HCT116 (cell line): ENCODE measurements at regions not wholly inside any gene's neighbourhood (a gene's known extent, or its start where the extent isn't known, plus 50 kb on each side); places are given as distances from the start of the nearest gene placed in this dataset.

Experiments
- ATAC-seq: fragments of 200-7000 bp; cut with Tn5 transposase; 2 replicates; pipeline ENCODE4 v1.9.1; 2020; ENCODE audit warnings: mild to moderate bottlenecking, moderate library complexity
- BruUV-seq: library from RNA; stranded (reverse); fragments of 400-500 nt; replicated peaks from 2 replicates; lab custom pipeline; 2021; lab: Mats Ljungman, UMichigan
- CTCF ChIA-PET: fragments of 300-600 bp; sonication (Branson Sonifier 250); formaldehyde crosslinking; loops from one replicate; lab custom pipeline; 2021; ENCODE audit warnings: antibody characterized with exemption; lab: Charles Lee
- POLR2A ChIA-PET: fragments of 300-600, 350-600 bp; sonication (Branson Sonifier 250); formaldehyde crosslinking; loops from one replicate; lab custom pipeline; 2021; ENCODE audit warnings: antibody characterized with exemption; lab: Charles Lee
- RAD21 ChIA-PET, 2 experiments: fragments of 300-600 bp; sonication (Branson Sonifier 250); formaldehyde crosslinking; loops; one replicate each; lab custom pipeline; 2023; ENCODE audit warnings: low total read pairs in 2 of 2; ENCODE audit not compliant: uncharacterized antibody in 2 of 2, unreplicated experiment in 2 of 2, low non-redundant PET in 1 of 2; lab: Charles Lee
- DNase-seq: peaks from one replicate; pipeline ENCODE4 v3.0.0-alpha.2; 2010; ENCODE audit warnings: low read depth, low spot score
- H2AFZ ChIP-seq: fragments of 200-600 bp; shearing (Covaris generic), sonication (generic); 2 replicates; pipeline ENCODE4 v1.6.1; 2017; ENCODE audit warnings: low read depth, mixed run types, mixed read lengths, antibody characterized with exemption, low read length; ENCODE audit not compliant: poor library complexity, severe bottlenecking
- H3K27ac ChIP-seq: 2 replicates; pipeline ENCODE4 v1.5.1; 2012; ENCODE audit warnings: low read depth, low read length
- H3K27me3 ChIP-seq: fragments of 200-600 bp; sonication (generic); 2 replicates; pipeline ENCODE4 v1.6.1; 2016; ENCODE audit warnings: mixed run types, low read length, mixed read lengths; ENCODE audit not compliant: insufficient read depth
- H3K36me3 ChIP-seq, 2 experiments: fragments of 200-500 bp in 1 of 2; fragments of 200-600 bp in 1 of 2; sonication (Bioruptor generic) in 1 of 2; sonication (generic) in 1 of 2; 2 replicates each; pipeline versions ENCODE4 v1.5.1 to v1.6.1; 2014 to 2016; ENCODE audit warnings: low read length in 2 of 2, inconsistent platforms in 1 of 2, mixed read lengths in 1 of 2, mixed run types in 1 of 2; ENCODE audit not compliant: insufficient read depth in 2 of 2, control insufficient read depth in 1 of 2
- H3K4me1 ChIP-seq, 2 experiments: fragments of 200-600 bp in 1 of 2; sonication (generic) in 1 of 2; 2 replicates each; pipeline versions ENCODE4 v1.5.1 to v1.6.1; 2012 to 2017; ENCODE audit warnings: low read length in 2 of 2, inconsistent platforms in 1 of 2, mild to moderate bottlenecking in 1 of 2, mixed read lengths in 1 of 2, mixed run types in 1 of 2, moderate library complexity in 1 of 2; ENCODE audit not compliant: insufficient read depth in 2 of 2, control insufficient read depth in 1 of 2
- H3K4me2 ChIP-seq: fragments of 200-600 bp; sonication (generic); 2 replicates; pipeline ENCODE4 v1.6.1; 2017; ENCODE audit warnings: mixed run types, low read length, mixed read lengths
- H3K4me3 ChIP-seq, 2 experiments: fragments of 200-600 bp in 1 of 2; sonication (generic) in 1 of 2; replicated peaks in 1 of 2; 2 replicates each; pipeline ENCODE4 v1.5.1; 2011 to 2016; ENCODE audit warnings: low read length in 2 of 2, control low read depth in 1 of 2, low read depth in 1 of 2, mild to moderate bottlenecking in 1 of 2, mixed read lengths in 1 of 2, mixed run types in 1 of 2
- H3K79me2 ChIP-seq: fragments of 200-600 bp; sonication (generic); 2 replicates; pipeline ENCODE4 v1.6.1; 2017; ENCODE audit warnings: mild to moderate bottlenecking, mixed run types, low read length, moderate library complexity, mixed read lengths; ENCODE audit not compliant: insufficient read depth
- H3K9ac ChIP-seq: fragments of 200-600 bp; sonication (generic); 2 replicates; pipeline ENCODE4 v1.6.1; 2016; ENCODE audit warnings: low read length, mixed read lengths
- H3K9me2 ChIP-seq: fragments of 200-600 bp; sonication (generic), shearing (Covaris generic); 2 replicates; pipeline ENCODE4 v1.6.1; 2017; ENCODE audit warnings: mixed run types, mild to moderate bottlenecking, moderate library complexity; ENCODE audit not compliant: insufficient read depth
- H3K9me3 ChIP-seq, 2 experiments: fragments of 200-500 bp in 1 of 2; fragments of 200-600 bp in 1 of 2; sonication (Bioruptor generic) in 1 of 2; sonication (generic) in 1 of 2; 2 replicates each; pipeline ENCODE4 v1.6.1; 2014 to 2017; ENCODE audit warnings: low read length in 2 of 2, mixed read lengths in 2 of 2, inconsistent platforms in 1 of 2, low read depth in 1 of 2, mild to moderate bottlenecking in 1 of 2, mixed run types in 1 of 2, moderate library complexity in 1 of 2; ENCODE audit not compliant: control insufficient read depth in 1 of 2, insufficient read depth in 1 of 2
- H4K20me1 ChIP-seq: fragments of 200-600 bp; sonication (generic), shearing (Covaris generic); 2 replicates; pipeline ENCODE4 v1.6.1; 2017; ENCODE audit warnings: mixed run types, mild to moderate bottlenecking, moderate library complexity; ENCODE audit not compliant: insufficient read depth
- ATF3 ChIP-seq: IDR thresholded peaks from 2 replicates; pipeline ENCODE4 v1.6.1; 2012
- CBX3 ChIP-seq: IDR thresholded peaks from 2 replicates; pipeline ENCODE4 v1.6.1; 2012; ENCODE audit warnings: low read depth
- EGR1 ChIP-seq: IDR thresholded peaks from 2 replicates; pipeline ENCODE4 v1.6.1; 2012; ENCODE audit warnings: low read depth
- ELF1 ChIP-seq: IDR thresholded peaks from 2 replicates; pipeline ENCODE4 v1.6.1; 2012; ENCODE audit warnings: low read depth, borderline replicate concordance
- EZH2 ChIP-seq: fragments of 200-600 bp; sonication (generic); IDR thresholded peaks from 2 replicates; pipeline ENCODE4 v1.6.1; 2017; ENCODE audit warnings: antibody characterized with exemption, mixed run types
- EZH2phosphoT487 ChIP-seq: fragments of 200-600 bp; IDR thresholded peaks from 2 replicates; pipeline ENCODE4 v1.6.1; 2018; ENCODE audit warnings: antibody characterized with exemption, borderline replicate concordance
- MAX ChIP-seq: IDR thresholded peaks from 2 replicates; pipeline ENCODE4 v1.6.1; 2012
- POLR2A ChIP-seq: IDR thresholded peaks from 2 replicates; pipeline ENCODE4 v1.7.0; 2011; ENCODE audit warnings: borderline replicate concordance; ENCODE audit not compliant: insufficient read depth, insufficient read length; ENCODE audit errors: extremely low read depth
- REST ChIP-seq: IDR thresholded peaks from 2 replicates; pipeline ENCODE4 v1.6.1; 2012; ENCODE audit warnings: low read depth
- SP1 ChIP-seq: IDR thresholded peaks from 2 replicates; pipeline ENCODE4 v1.6.1; 2012; ENCODE audit warnings: low read depth
- TCF7L2 ChIP-seq: IDR thresholded peaks from 2 replicates; pipeline ENCODE4 v1.7.0; 2011; ENCODE audit warnings: borderline replicate concordance, inconsistent platforms; ENCODE audit not compliant: insufficient read depth, insufficient read length; ENCODE audit errors: extremely low read depth
- ZBTB33 ChIP-seq: IDR thresholded peaks from 2 replicates; pipeline ENCODE4 v1.6.1; 2011; ENCODE audit warnings: mild to moderate bottlenecking, low read length, moderate library complexity; ENCODE audit not compliant: insufficient replicate concordance; ENCODE audit errors: extremely low read depth
- ZNF274 ChIP-seq: fragments of 200-500 bp; sonication (Bioruptor generic); IDR thresholded peaks from 2 replicates; pipeline ENCODE4 v1.6.1; 2014; ENCODE audit warnings: mild to moderate bottlenecking, low read depth, low read length, inconsistent platforms
- intact Hi-C: fragments of 100-400 bp; cut with micrococcal nuclease; formaldehyde crosslinking; loops from 2 replicates; pipeline ENCODE4 v1.10.0; 2022

- BruUV-seq: no TSS peak
- POLR2A ChIA-PET: no interaction called here
- CTCF ChIA-PET: no interaction called here
These were observed 69.0 kb upstream of the CAPRIN2 start for GRCh38 chr12:30823764-30824163.

More at GRCh38 chr12:30823764-30824163, 69.0 kb upstream of the CAPRIN2 start:
- Histone ChIP-seq H3K4me3 (no peak overlapping the region), H3K9me3 (no peaks in the 10 kb centered on the region), H3K79me2 (no peaks in the 10 kb centered on the region), H3K9me2 (no peaks in the 10 kb centered on the region), H3K4me1 (no peaks in the 10 kb centered on the region), H3K4me2 (no peak overlapping the region), H3K27me3 (no peaks in the 10 kb centered on the region), H3K9ac (no peak overlapping the region), H2AFZ (no peak overlapping the region), H3K36me3 (no peaks in the 10 kb centered on the region), H3K27ac (no peak overlapping the region), H4K20me1 (no peaks in the 10 kb centered on the region)
- no peak for TF ChIP-seq TCF7L2
- no peak for TF ChIP-seq EZH2
- TF ChIP-seq SP1: no peak
- TF ChIP-seq ATF3: no peak
- TF ChIP-seq EZH2phosphoT487: no peak
- no peak for TF ChIP-seq ELF1
- no peak for TF ChIP-seq REST
- TF ChIP-seq POLR2A: no peak
- no peak for TF ChIP-seq ZNF274
- no peak for TF ChIP-seq ZBTB33
- TF ChIP-seq EGR1: no peak
- no peak for TF ChIP-seq MAX
- no peak for TF ChIP-seq CBX3
- intact Hi-C loops: no loop called here
- no peak for ATAC-seq
- RAD21 ChIA-PET: no interaction called here
- DNase-seq: no peak
